ENCODE measurements at regions not wholly inside any gene's neighbourhood (a gene's known extent, or its start where the extent isn't known, plus 50 kb on each side); places are given as distances from the start of the nearest gene placed in this dataset.

DNA sequence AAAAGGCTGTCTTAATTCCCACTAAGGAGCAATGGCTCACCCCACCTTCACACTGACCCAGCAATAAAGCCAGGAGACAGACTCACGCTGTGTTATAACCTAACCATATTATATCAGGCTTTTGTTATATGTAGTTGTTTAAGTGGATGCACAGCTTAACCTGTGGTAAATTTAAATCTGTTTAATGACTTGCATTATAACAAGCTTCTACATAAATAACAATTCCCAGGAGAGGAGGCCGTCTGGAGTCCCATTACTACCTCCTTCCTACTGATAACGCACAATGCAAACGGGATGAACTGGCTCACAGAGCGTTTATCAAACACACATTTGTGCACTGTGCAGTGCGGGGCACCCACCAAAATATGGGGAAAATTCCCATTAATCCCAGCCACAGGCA, 102.1 kb upstream of the MGMT start:
- TF ChIP-seq POLR2A (IDR thresholded peaks at IDR 0.05; ENCODE audit: low read depth, low read length) (no peak), POLR2AphosphoS5 (IDR thresholded peaks at IDR 0.05; ENCODE audit: low read depth, low read length) (no peak), POU2F2 (IDR thresholded peaks at IDR 0.05; ENCODE audit: low read depth, low read length) (no peak)

Data from GM12891 (cell line).